DOHH2 (cell line): ENCODE measurements at regions not wholly inside any gene's neighbourhood (a gene's known extent, or its start where the extent isn't known, plus 50 kb on each side); places are given as distances from the start of the nearest gene placed in this dataset.

Experiments used
- EZH2phosphoT487 ChIP-seq: fragments of 200-600 bp; sonication (generic); IDR thresholded peaks from 2 replicates; pipeline ENCODE4 v1.6.1; 2017; ENCODE audit warnings: borderline replicate concordance, mild to moderate bottlenecking, antibody characterized with exemption, low read length, moderate library complexity, mixed read lengths
- TF ChIP-seq, protein P1 (sequence below): fragments of 200-600 bp; sonication (generic); IDR thresholded peaks from one replicate; pipeline ENCODE4 v1.5.1; 2014; ENCODE audit warnings: antibody characterized with exemption, mild to moderate bottlenecking, low read depth, low read length; ENCODE audit not compliant: poor library complexity, severe bottlenecking

GRCh38 chr13:44826591-44827350 is 162.5 kb downstream of the NUFIP1 start:
- TF ChIP-seq, protein P1, sequence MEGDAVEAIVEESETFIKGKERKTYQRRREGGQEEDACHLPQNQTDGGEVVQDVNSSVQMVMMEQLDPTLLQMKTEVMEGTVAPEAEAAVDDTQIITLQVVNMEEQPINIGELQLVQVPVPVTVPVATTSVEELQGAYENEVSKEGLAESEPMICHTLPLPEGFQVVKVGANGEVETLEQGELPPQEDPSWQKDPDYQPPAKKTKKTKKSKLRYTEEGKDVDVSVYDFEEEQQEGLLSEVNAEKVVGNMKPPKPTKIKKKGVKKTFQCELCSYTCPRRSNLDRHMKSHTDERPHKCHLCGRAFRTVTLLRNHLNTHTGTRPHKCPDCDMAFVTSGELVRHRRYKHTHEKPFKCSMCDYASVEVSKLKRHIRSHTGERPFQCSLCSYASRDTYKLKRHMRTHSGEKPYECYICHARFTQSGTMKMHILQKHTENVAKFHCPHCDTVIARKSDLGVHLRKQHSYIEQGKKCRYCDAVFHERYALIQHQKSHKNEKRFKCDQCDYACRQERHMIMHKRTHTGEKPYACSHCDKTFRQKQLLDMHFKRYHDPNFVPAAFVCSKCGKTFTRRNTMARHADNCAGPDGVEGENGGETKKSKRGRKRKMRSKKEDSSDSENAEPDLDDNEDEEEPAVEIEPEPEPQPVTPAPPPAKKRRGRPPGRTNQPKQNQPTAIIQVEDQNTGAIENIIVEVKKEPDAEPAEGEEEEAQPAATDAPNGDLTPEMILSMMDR, result no peak
- TF ChIP-seq EZH2phosphoT487, result no peak
